ENCODE measurements at regions not wholly inside any gene's neighbourhood (a gene's known extent, or its start where the extent isn't known, plus 50 kb on each side); places are given as distances from the start of the nearest gene placed in this dataset.
"Not testable (repeated sequence)": the region's sequence is repeated elsewhere in the genome, so short reads cannot be mapped to it uniquely, and the experiment has no call there.

DNA sequence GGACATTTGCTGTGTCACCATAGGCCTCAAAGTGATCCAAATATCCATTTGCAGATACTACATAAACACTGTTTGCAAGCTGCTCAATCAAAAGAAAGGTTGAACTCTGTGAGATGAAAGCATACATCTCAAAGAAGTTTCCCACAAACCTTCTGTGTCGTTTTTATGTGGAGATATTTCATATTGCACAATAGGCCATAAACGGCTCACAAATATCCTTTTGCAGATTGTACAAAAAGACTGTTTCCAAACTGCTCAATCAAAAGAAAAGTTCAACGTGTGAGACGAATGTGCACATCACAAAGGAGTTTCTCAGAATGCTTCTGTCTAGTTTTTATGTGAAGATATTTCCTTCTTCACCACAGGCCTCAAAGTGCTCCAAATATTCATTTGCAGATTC lies 1857.4 kb downstream of the UQCRFS1 start:
- H3K27ac ChIP-seq (ENCODE audit: low read depth in 1 of 2, low read length in 2 of 2); H3K4me1 ChIP-seq (ENCODE audit: control insufficient read depth in 1 of 2, insufficient read depth in 2 of 2, low read length in 2 of 2); H3K4me2 ChIP-seq (replicated peaks; ENCODE audit: extremely low read depth, low read length, poor library complexity, severe bottlenecking); H3K4me3 ChIP-seq (replicated peaks in 1 of 3; ENCODE audit: low read depth in 2 of 3, low read length in 3 of 3); DNase-seq; H3K4me3 Mint-ChIP-seq; H3K79me2 ChIP-seq (ENCODE audit: insufficient read depth, low read length); H3K27me3 Mint-ChIP-seq (ENCODE audit: low read depth in 3 of 3); H2AFZ ChIP-seq (ENCODE audit: insufficient read depth, low read depth, low read length, poor library complexity, severe bottlenecking); H3K9ac ChIP-seq (ENCODE audit: insufficient read depth, low read length, poor library complexity, severe bottlenecking); H3K36me3 Mint-ChIP-seq; H3K27ac Mint-ChIP-seq; H3K36me3 ChIP-seq (replicated peaks in 1 of 2; ENCODE audit: control insufficient read depth in 1 of 2, insufficient read depth in 2 of 2, low read length in 2 of 2); H3K4me1 Mint-ChIP-seq; H3K27me3 ChIP-seq (ENCODE audit: control insufficient read depth in 2 of 2, insufficient read depth in 2 of 2, low read length in 2 of 2); intact Hi-C loops (cut with micrococcal nuclease); H4K20me1 ChIP-seq (ENCODE audit: insufficient read depth, low read length): not testable (repeated sequence)
- H3K9me3 Mint-ChIP-seq, result peaks cover 12 to 81% (median 48%) of the 10 kb centered on the region in 7 donors
- 95% methylated on average over 2 of the region's 4 CpGs for WGBS (ENCODE audit: insufficient coverage)
- peaks cover 0 to 100% of the 10 kb centered on the region in 2 donors for H3K9me3 ChIP-seq (replicated peaks in 1 of 2; ENCODE audit: control insufficient read depth in 1 of 2, insufficient read depth in 1 of 2, low read length in 2 of 2)

All from CD14-positive monocyte (primary cell).